ENCODE measurements at regions not wholly inside any gene's neighbourhood (a gene's known extent, or its start where the extent isn't known, plus 50 kb on each side); places are given as distances from the start of the nearest gene placed in this dataset.

GRCh38 chr2:7919510-7919909 is 762.3 kb upstream of the ID2 start:
- intact Hi-C loops (cut with DNase I), result no loop called here
- DNase-seq (ENCODE audit: low spot score) (no peak), ATAC-seq (no peak)

GRCh38 chr2:7924023-7924762 is 757.7 kb upstream of the ID2 start:
- intact Hi-C loops (cut with DNase I), result no loop called here

GRCh38 chr2:7925506-7925905 is 756.4 kb upstream of the ID2 start:
- no peak for ATAC-seq
- DNase-seq (ENCODE audit: low spot score), result no peak
- intact Hi-C loops (cut with DNase I), result no loop called here

More at GRCh38 chr2:7924023-7924762, 757.7 kb upstream of the ID2 start:
- ATAC-seq (no peak), DNase-seq (ENCODE audit: low spot score) (no peak)

- intact Hi-C loops (cut with DNase I), result no loop called here
- DNase-seq (ENCODE audit: low spot score) (no peak), ATAC-seq (no peak)
Observed at GRCh38 chr2:7927691-7928090, 754.2 kb upstream of the ID2 start.

GRCh38 chr2:7929281-7929680 is 752.6 kb upstream of the ID2 start:
- DNase-seq (ENCODE audit: low spot score), result no peak
- ATAC-seq, result no peak
- intact Hi-C loops (cut with DNase I), result no loop called here

GRCh38 chr2:7930800-7931635 is 750.8 kb upstream of the ID2 start:
- ATAC-seq (no peak), DNase-seq (ENCODE audit: low spot score) (no peak)
- intact Hi-C loops (cut with DNase I), result no loop called here

GRCh38 chr2:7931808-7932207 is 750.0 kb upstream of the ID2 start:
- ATAC-seq, result no peak
- DNase-seq (ENCODE audit: low spot score), result no peak
- intact Hi-C loops (cut with DNase I), result no loop called here

- ATAC-seq (no peak), DNase-seq (ENCODE audit: low spot score) (no peak)
- intact Hi-C loops (cut with DNase I), result no loop called here
Observed at GRCh38 chr2:7933672-7934071, 748.2 kb upstream of the ID2 start.

GRCh38 chr2:7934476-7934875 is 747.4 kb upstream of the ID2 start:
- DNase-seq (ENCODE audit: low spot score), result no peak
- ATAC-seq, result no peak
- intact Hi-C loops (cut with DNase I), result no loop called here

- ATAC-seq (no peak), DNase-seq (ENCODE audit: low spot score) (no peak)
- intact Hi-C loops (cut with DNase I), result no loop called here
Observed at GRCh38 chr2:7937082-7937481, 744.8 kb upstream of the ID2 start.

GRCh38 chr2:7940723-7941122 is 741.1 kb upstream of the ID2 start:
- ATAC-seq (no peak), DNase-seq (ENCODE audit: low spot score) (no peak)
- intact Hi-C loops (cut with DNase I), result no loop called here

GRCh38 chr2:7943446-7943845 is 738.4 kb upstream of the ID2 start:
- intact Hi-C loops (cut with DNase I), result no loop called here
- no peak for DNase-seq (ENCODE audit: low spot score)
- ATAC-seq, result no peak

GRCh38 chr2:7945026-7945425 is 736.8 kb upstream of the ID2 start:
- ATAC-seq, result no peak
- intact Hi-C loops (cut with DNase I), result no loop called here
- no peak for DNase-seq (ENCODE audit: low spot score)

GRCh38 chr2:7950035-7950612 is 731.7 kb upstream of the ID2 start:
- peak; percentile 72 for ATAC-seq
- intact Hi-C loops (cut with DNase I), result no loop called here
- no peak for DNase-seq (ENCODE audit: low spot score)

GRCh38 chr2:7951001-7951400 is 730.9 kb upstream of the ID2 start:
- DNase-seq (ENCODE audit: low spot score) (no peak), ATAC-seq (no peak)
- intact Hi-C loops (cut with DNase I), result no loop called here

- intact Hi-C loops (cut with DNase I), result no loop called here
- DNase-seq (ENCODE audit: low spot score) (no peak), ATAC-seq (no peak)
Observed at GRCh38 chr2:7951490-7951889, 730.4 kb upstream of the ID2 start.

GRCh38 chr2:7952046-7952745 is 729.7 kb upstream of the ID2 start:
- ATAC-seq, result peak; percentile 63
- DNase-seq (ENCODE audit: low spot score), result no peak
- intact Hi-C loops (cut with DNase I), result no loop called here

- ATAC-seq (no peak), DNase-seq (ENCODE audit: low spot score) (no peak)
- intact Hi-C loops (cut with DNase I), result no loop called here
Observed at GRCh38 chr2:7953195-7953594, 728.7 kb upstream of the ID2 start.

GRCh38 chr2:7954234-7954633 is 727.6 kb upstream of the ID2 start:
- DNase-seq (ENCODE audit: low spot score) (no peak), ATAC-seq (no peak)
- intact Hi-C loops (cut with DNase I), result no loop called here
